ENCODE measurements at regions not wholly inside any gene's neighbourhood (a gene's known extent, or its start where the extent isn't known, plus 50 kb on each side); places are given as distances from the start of the nearest gene placed in this dataset.

- DNase-seq (ENCODE audit: low read depth) = no peak
- Histone ChIP-seq H3K4me3 (ENCODE audit: low read depth, low read length) (no peak overlapping the region), H3K27me3 (ENCODE audit: control insufficient read depth, insufficient read depth, low read length) (no peaks in the 10 kb centered on the region), H3K36me3 (ENCODE audit: control insufficient read depth, insufficient read depth, low read length) (peaks cover 11% of the 10 kb centered on the region)
- TF ChIP-seq CTCF (IDR thresholded peaks at IDR 0.05; ENCODE audit: insufficient read depth, low read length, poor library complexity, severe bottlenecking) = no peak
Measured at GRCh38 chr12:124465473-124465872, 101.9 kb downstream of the NCOR2 start.

GRCh38 chr12:124464830-124465229, 102.6 kb downstream of the NCOR2 start:
- H3K36me3 ChIP-seq (ENCODE audit: control insufficient read depth, insufficient read depth, low read length) = peaks cover 14% of the 10 kb centered on the region
- DNase-seq (ENCODE audit: low read depth) = no peak
- no peaks in the 10 kb centered on the region for H3K27me3 ChIP-seq (ENCODE audit: control insufficient read depth, insufficient read depth, low read length)
- TF ChIP-seq CTCF (IDR thresholded peaks at IDR 0.05; ENCODE audit: insufficient read depth, low read length, poor library complexity, severe bottlenecking) = no peak
- H3K4me3 ChIP-seq (ENCODE audit: low read depth, low read length) = no peak overlapping the region

GRCh38 chr12:124464062-124464461, 103.3 kb downstream of the NCOR2 start:
- Histone ChIP-seq H3K27me3 (ENCODE audit: control insufficient read depth, insufficient read depth, low read length) (no peaks in the 10 kb centered on the region), H3K36me3 (ENCODE audit: control insufficient read depth, insufficient read depth, low read length) (peaks cover 14% of the 10 kb centered on the region), H3K4me3 (ENCODE audit: low read depth, low read length) (no peak overlapping the region)
- DNase-seq (ENCODE audit: low read depth) = no peak
- no peak for TF ChIP-seq CTCF (IDR thresholded peaks at IDR 0.05; ENCODE audit: insufficient read depth, low read length, poor library complexity, severe bottlenecking)

- no peak for DNase-seq (ENCODE audit: low read depth)
- no peak for TF ChIP-seq CTCF (IDR thresholded peaks at IDR 0.05; ENCODE audit: insufficient read depth, low read length, poor library complexity, severe bottlenecking)
- no peaks in the 10 kb centered on the region for H3K27me3 ChIP-seq (ENCODE audit: control insufficient read depth, insufficient read depth, low read length)
- H3K4me3 ChIP-seq (ENCODE audit: low read depth, low read length) = no peak overlapping the region
- peaks cover 12% of the 10 kb centered on the region for H3K36me3 ChIP-seq (ENCODE audit: control insufficient read depth, insufficient read depth, low read length)
Measured at GRCh38 chr12:124463341-124463921, 104.0 kb downstream of the NCOR2 start.

- Histone ChIP-seq H3K27me3 (ENCODE audit: control insufficient read depth, insufficient read depth, low read length) (no peaks in the 10 kb centered on the region), H3K4me3 (ENCODE audit: low read depth, low read length) (no peak overlapping the region), H3K36me3 (ENCODE audit: control insufficient read depth, insufficient read depth, low read length) (peaks cover 12% of the 10 kb centered on the region)
- no peak for TF ChIP-seq CTCF (IDR thresholded peaks at IDR 0.05; ENCODE audit: insufficient read depth, low read length, poor library complexity, severe bottlenecking)
- no peak for DNase-seq (ENCODE audit: low read depth)
Measured at GRCh38 chr12:124462750-124463149, 104.7 kb downstream of the NCOR2 start.

Data from kidney epithelial cell (primary cell).